Duodenal mucosa (tissue), 2 donors: ENCODE measurements at regions not wholly inside any gene's neighbourhood (a gene's known extent, or its start where the extent isn't known, plus 50 kb on each side); places are given as distances from the start of the nearest gene placed in this dataset.
"Not testable (repeated sequence)": the region's sequence is repeated elsewhere in the genome, so short reads cannot be mapped to it uniquely, and the experiment has no call there.

Experiments used
- H3K27ac ChIP-seq: one replicate; pipeline ENCODE4 v1.7.0; 2013; ENCODE audit warnings: low read depth, low read length
- H3K27me3 ChIP-seq, 2 donors: one replicate each; pipeline ENCODE4 v1.7.0; 2013; ENCODE audit warnings: low read length in 2 of 2, control low read depth in 1 of 2; ENCODE audit not compliant: insufficient read depth in 2 of 2, control insufficient read depth in 1 of 2
- H3K36me3 ChIP-seq, 2 donors: one replicate each; pipeline ENCODE4 v1.7.0; 2013; ENCODE audit warnings: low read length in 2 of 2, control low read depth in 1 of 2; ENCODE audit not compliant: insufficient read depth in 2 of 2, control insufficient read depth in 1 of 2
- H3K4me1 ChIP-seq, 2 donors: one replicate each; pipeline ENCODE4 v1.7.0; 2013; ENCODE audit warnings: low read length in 2 of 2, control low read depth in 1 of 2; ENCODE audit not compliant: insufficient read depth in 2 of 2, control insufficient read depth in 1 of 2
- H3K4me3 ChIP-seq, 2 donors: one replicate each; pipeline ENCODE4 v1.7.0; 2013; ENCODE audit warnings: low read length in 2 of 2, low read depth in 1 of 2
- H3K9ac ChIP-seq, 2 donors: one replicate each; pipeline ENCODE4 v1.7.0; 2013; ENCODE audit warnings: low read length in 2 of 2, low read depth in 1 of 2
- H3K9me3 ChIP-seq, 2 donors: one replicate each; pipeline ENCODE4 v1.7.0; 2013; ENCODE audit warnings: low read length in 2 of 2, control low read depth in 1 of 2; ENCODE audit not compliant: control insufficient read depth in 1 of 2

DNA sequence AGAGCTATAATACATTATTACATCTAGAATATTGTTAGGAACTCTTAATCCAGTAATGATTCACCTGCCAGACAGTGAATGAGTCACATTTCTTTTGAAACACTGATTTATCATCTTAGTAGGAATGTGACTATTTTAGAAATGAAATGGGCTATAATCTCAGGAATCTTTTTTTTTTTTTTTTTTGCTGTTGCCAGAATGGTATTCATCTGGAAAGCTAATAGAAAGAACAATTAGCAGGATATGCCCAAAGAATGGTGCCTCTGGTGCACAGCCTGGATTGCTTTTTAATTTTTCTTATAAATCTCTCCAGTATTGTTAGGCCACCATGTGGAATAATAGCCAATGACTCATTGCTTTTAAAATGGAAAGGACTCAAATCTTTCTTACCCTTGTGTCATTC lies 181.1 kb upstream of the SMIM31 start:
- Histone ChIP-seq H3K4me3 (no peak overlapping the region), H3K36me3 (no peaks in the 10 kb centered on the region), H3K4me1 (no peaks in the 10 kb centered on the region)

GRCh38 chr4:164575861-164576260 lies 178.1 kb upstream of the SMIM31 start:
- Histone ChIP-seq H3K27ac (no peak overlapping the region), H3K36me3 (no peaks in the 10 kb centered on the region), H3K9me3 (peaks cover 0 to 12% of the 10 kb centered on the region in 2 donors), H3K4me3 (no peak overlapping the region), H3K4me1 (no peaks in the 10 kb centered on the region), H3K27me3 (no peaks in the 10 kb centered on the region), H3K9ac (no peak overlapping the region)

More for the DNA sequence above, 181.1 kb upstream of the SMIM31 start:
- Histone ChIP-seq H3K27ac (no peak overlapping the region), H3K9me3 (peaks cover 0 to 12% of the 10 kb centered on the region in 2 donors), H3K9ac (no peak overlapping the region), H3K27me3 (no peaks in the 10 kb centered on the region)

- Histone ChIP-seq H3K4me1 (no peaks in the 10 kb centered on the region), H3K9ac (no peak overlapping the region), H3K36me3 (no peaks in the 10 kb centered on the region), H3K27ac (no peak overlapping the region), H3K27me3 (no peaks in the 10 kb centered on the region), H3K9me3 (peaks cover 0 to 4% of the 10 kb centered on the region in 2 donors), H3K4me3 (no peak overlapping the region)
These were observed 174.5 kb upstream of the SMIM31 start for GRCh38 chr4:164579270-164579942.

DNA sequence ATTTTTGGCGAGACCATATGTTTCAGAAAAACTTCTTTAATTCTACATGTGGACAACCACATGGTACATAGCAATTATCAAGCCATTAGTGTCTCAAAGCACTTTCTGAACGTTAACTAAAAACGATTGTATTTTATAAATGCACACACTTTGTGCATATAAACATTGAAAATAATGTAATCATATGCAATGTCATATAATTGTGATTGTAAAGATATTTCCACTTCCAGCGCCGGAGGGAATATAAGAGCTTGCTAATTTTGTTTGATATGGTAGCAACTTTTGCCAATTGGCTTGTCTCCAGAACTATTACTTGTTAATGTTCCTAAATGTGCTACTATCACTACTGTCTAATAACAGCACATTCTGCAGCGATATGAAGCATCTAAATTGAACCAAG lies 162.3 kb upstream of the SMIM31 start:
- H3K4me1 ChIP-seq = no peaks in the 10 kb centered on the region
- no peak overlapping the region for H3K9ac ChIP-seq
- H3K27me3 ChIP-seq = no peaks in the 10 kb centered on the region
- H3K9me3 ChIP-seq = no peaks in the 10 kb centered on the region
- H3K27ac ChIP-seq = no peak overlapping the region
- H3K36me3 ChIP-seq = no peaks in the 10 kb centered on the region
- no peak overlapping the region for H3K4me3 ChIP-seq

- Histone ChIP-seq H3K4me3 (no peak overlapping the region), H3K9ac (no peak overlapping the region), H3K4me1 (no peaks in the 10 kb centered on the region), H3K27ac (no peak overlapping the region), H3K9me3 (no peaks in the 10 kb centered on the region), H3K36me3 (no peaks in the 10 kb centered on the region), H3K27me3 (no peaks in the 10 kb centered on the region)
These were observed 158.2 kb upstream of the SMIM31 start for GRCh38 chr4:164595751-164596150.

DNA sequence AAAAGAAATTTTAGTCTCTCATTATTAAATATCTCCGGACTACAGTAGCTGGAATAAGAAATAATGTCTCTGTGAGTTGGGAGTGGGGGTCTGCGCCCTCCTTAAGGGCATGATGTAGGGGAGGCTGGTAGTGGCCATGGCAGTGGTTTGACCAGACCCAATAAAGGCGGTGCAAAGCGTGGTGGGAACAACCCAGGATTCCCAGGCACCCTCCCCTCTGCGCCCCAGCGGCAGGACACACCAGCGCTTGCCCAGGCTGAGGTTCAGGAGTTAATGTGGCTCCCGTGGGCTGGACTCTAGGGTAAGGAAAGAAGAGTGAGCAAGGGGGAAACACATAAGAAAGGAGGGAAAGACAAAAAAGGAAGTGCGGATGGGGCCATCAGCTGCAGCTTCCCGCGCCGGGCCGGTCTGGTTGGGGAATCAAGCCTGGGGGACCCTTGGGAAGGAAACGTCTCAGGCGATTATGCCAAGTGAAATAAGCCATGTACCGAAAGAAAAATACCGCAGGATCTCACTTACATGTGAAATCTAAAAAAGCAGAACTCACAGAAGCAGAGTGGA lies 157.5 kb upstream of the SMIM31 start:
- no peaks in the 10 kb centered on the region for H3K4me1 ChIP-seq
- no peak overlapping the region for H3K4me3 ChIP-seq
- H3K27me3 ChIP-seq = no peaks in the 10 kb centered on the region
- H3K27ac ChIP-seq = no peak overlapping the region
- peaks cover 0 to under 1% of the 10 kb centered on the region in 2 donors for H3K9me3 ChIP-seq
- no peak overlapping the region for H3K9ac ChIP-seq
- no peaks in the 10 kb centered on the region for H3K36me3 ChIP-seq

DNA sequence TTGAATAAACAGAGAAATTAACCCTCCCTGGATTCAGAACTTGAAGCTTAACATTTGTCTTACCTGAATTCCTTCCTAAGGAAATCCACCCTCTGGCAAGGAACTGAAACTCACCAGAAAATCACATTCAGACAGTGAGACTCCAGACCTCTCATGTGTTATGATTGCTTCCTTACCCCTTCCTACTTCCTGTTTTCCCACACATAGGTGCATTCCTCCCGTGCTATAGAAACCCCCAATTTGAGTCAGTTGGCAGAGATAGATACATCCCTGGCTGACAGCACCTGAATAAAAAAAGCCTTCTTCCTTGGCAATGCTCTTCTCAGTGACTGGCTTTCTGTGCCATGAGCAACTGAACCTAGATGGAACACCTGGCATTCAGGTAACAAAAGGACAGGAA lies 157.0 kb upstream of the SMIM31 start:
- Histone ChIP-seq H3K27me3 (no peaks in the 10 kb centered on the region), H3K9ac (no peak overlapping the region), H3K27ac (no peak overlapping the region)

DNA sequence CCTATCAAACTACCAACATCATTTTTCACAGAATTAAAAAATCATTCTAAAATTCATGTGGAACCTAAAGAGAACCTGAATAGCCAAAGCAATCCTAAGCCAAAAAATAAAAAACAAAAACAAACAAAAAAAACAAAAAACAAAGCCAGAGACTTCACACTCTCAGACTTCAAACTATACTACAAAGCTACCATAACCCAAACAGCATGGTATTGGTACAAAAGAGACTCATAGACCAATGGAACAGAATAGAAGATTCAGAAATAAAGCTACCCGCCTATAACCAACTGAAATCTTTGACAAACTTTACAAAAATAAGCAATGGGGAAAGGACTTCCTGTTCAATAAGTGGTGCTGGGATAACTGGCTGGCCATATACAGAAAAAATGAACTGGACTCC lies 152.3 kb upstream of the SMIM31 start:
- H3K27me3 ChIP-seq = no peaks in the 10 kb centered on the region
- H3K4me1 ChIP-seq = no peaks in the 10 kb centered on the region
- peaks cover 0 to 5% of the 10 kb centered on the region in 2 donors for H3K9me3 ChIP-seq
- H3K27ac ChIP-seq = no peak overlapping the region
- no peak overlapping the region for H3K4me3 ChIP-seq
- H3K36me3 ChIP-seq = no peaks in the 10 kb centered on the region
- no peak overlapping the region for H3K9ac ChIP-seq

More for the DNA sequence above, 157.0 kb upstream of the SMIM31 start:
- no peak overlapping the region for H3K4me3 ChIP-seq
- H3K36me3 ChIP-seq = no peaks in the 10 kb centered on the region
- H3K4me1 ChIP-seq = no peaks in the 10 kb centered on the region
- peaks cover 0 to 5% of the 10 kb centered on the region in 2 donors for H3K9me3 ChIP-seq

DNA sequence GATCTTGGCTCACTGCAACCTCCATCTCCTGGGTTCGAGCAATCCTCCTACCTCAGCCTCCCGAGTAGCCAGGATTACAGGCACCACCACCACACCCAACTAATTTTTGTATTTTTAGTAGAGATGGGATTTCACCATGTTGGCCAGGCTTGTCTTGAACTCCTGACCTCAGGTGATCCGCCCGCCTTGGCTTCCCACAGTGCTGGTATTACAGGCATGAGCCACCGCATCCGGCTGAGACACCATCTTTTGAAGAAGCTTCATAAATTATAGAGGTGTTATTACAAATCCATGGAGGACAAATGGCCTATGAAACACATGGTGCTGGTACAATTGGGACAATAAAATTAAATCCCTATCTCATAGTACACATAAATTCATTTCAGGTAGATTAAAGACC lies 148.1 kb upstream of the SMIM31 start:
- H3K27me3 ChIP-seq, H3K9me3 ChIP-seq, H3K27ac ChIP-seq, H3K4me1 ChIP-seq, H3K9ac ChIP-seq, H3K4me3 ChIP-seq, H3K36me3 ChIP-seq: not testable (repeated sequence)

DNA sequence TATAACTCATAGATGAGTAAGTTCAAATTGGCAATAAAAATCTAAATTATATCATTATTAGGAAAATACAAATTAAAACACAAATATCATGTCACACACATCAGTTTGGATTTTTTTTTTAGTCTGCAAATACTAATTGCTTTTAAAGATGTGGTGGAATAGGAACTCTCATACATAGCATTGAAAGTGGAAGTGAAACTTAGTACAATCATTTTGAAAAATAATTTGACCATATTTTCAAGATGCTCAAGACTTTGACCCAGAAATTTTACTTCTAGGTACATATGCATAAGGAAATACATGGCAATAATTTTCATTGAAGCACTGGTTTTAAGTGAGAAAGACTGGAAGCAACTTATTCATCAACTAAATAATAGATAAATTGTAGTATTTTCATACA lies 147.5 kb upstream of the SMIM31 start:
- no peaks in the 10 kb centered on the region for H3K4me1 ChIP-seq
- H3K27ac ChIP-seq = no peak overlapping the region
- no peak overlapping the region for H3K9ac ChIP-seq
- no peak overlapping the region for H3K4me3 ChIP-seq
- peaks cover 0 to 4% of the 10 kb centered on the region in 2 donors for H3K9me3 ChIP-seq
- H3K27me3 ChIP-seq = no peaks in the 10 kb centered on the region
- H3K36me3 ChIP-seq = no peaks in the 10 kb centered on the region
